ENCODE measurements at regions not wholly inside any gene's neighbourhood (a gene's known extent, or its start where the extent isn't known, plus 50 kb on each side); places are given as distances from the start of the nearest gene placed in this dataset.
"Not testable (repeated sequence)": the region's sequence is repeated elsewhere in the genome, so short reads cannot be mapped to it uniquely, and the experiment has no call there.

DNA sequence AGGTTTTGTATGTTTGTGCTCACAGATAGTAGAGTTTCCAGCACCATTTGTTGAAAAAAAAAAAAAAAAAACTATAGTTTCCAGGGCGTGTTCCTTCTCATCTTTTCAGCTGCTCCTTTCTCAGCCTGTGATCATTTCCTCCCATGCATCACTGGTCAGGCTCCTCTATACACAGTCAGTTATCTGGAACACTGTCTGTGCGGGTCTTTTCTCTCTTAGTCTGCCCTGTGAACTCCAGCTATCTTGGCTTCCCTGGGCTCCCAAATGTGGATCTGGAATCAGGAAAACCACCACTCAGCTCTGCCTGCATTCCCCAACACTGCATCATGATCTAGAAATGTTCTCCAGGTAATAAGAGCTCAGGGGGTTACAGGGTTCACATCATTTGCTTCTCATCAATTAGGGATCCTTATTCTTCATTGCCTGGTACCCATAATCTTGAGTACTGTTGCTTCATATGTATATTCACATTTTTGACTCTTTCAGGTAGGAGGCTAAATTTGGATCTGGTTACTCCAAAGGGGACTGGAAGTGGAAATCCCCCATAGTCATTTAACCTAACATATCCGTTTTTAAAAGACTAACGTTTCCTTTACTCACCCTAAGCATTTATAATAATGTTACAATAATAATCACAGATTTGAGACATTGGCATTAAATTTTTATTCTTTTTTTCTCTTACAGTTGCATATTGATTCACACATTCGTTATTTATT lies 221.8 kb upstream of the KLF3 start:
- DNase-seq = no peak

GRCh38 chr4:38449506-38450174 lies 214.4 kb upstream of the KLF3 start:
- DNase-seq = no peak

DNA sequence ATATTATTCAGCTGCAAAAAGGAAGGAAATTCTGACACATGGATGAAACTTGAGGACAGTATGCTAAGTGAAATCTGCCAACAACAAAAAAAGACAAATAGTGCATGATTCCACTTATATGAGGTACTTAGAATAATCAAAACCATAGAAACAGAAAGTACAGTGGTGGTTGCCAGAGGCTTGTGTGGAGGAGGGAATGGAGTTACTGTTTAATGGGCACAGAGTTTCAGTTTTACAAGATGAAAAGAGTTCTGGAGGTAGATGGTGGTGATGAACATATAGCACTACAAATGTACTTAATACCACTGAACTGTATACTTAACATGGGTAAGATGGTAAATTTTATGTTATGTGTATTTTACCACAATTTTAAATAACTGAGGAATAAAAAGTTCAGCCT lies 212.0 kb upstream of the KLF3 start:
- no peak for DNase-seq

GRCh38 chr4:38452542-38452941 lies 211.5 kb upstream of the KLF3 start:
- no peak for DNase-seq

DNA sequence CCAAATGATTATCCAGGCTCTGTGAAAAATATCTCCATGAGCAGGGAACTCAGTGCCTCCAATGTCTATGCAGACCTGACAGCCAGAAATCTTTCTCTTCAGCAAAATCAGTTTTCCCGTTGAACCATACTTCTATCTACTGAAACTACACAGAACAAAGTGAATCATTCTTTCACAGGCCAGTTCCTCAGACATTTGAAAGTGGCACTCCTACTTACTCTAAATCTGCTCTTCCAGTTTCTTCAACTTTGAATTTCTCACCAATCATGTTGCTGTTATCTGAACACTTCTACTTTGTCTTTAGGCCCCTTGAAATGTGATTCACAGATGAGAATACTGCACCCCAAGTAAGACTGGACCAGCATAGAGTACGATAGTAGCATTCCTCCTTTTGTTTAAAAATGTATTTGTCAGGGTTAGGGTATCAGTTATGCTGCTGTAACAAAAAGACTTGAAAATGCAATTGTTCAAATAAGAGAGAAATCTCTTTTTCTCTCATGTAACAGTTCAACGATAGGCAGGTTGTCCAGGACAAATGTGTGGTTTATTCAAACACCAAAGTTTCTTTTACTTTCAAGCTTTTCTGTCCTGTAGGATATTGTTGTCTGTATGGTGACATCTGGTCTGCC lies 210.6 kb upstream of the KLF3 start:
- DNase-seq = no peak

GRCh38 chr4:38454284-38454683 lies 209.7 kb upstream of the KLF3 start:
- no peak for DNase-seq

DNA sequence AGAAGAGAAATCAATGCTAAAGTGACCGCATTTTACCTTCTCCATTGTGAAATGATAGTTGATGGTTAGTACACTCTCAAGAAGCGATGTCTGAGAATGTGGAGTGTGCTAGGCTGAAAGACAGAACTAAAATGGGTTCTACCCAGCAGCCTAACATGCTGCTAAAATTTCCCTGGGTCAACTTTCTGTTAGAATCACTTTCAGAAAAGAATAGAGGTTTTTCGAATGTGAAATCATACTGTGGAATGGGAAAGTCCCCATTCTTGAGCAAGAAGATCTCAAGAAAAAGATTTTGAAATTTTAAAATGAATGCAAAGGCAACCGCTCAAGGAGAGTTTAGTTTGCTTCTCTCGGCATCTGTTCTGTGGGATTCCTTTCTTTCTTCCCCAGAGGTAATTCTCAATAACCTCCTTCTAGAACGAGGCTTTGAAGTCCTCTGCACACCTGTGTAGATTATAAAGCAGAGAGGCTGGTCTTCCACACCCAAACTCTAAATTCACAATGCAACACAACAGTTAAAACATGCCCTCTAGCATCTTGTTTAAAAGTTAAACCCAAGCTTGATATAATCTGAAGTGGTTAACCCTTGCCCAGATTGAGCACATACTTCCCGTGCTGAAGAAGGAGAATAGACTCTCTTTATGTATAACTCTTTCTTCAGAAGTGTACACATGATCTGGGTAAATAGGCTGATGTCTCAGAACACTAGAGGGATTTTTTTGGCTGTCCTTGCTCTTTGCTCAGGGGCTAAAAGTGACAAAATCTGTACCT lies 208.7 kb upstream of the KLF3 start:
- DNase-seq = no peak

DNA sequence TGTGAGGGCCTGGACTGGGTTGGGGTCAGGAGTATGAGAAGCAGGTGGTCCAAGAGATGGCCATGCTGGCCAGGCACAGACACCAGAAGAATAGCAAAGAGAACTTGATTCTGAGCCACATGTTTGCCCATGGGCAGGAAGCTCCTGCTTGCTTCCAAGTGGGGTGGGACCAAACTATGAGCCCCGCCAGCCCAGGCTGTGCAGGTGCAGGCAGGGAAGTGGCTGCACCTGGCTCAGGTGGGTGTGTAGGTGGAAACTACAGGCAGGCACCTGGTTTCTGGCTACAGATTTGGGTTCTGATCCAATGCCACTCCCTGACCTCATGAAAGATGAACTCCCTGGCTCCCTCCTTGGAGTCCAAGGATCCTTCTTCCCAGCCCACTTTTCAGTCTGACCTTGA lies 207.9 kb upstream of the KLF3 start:
- no peak for DNase-seq

GRCh38 chr4:38461342-38461741 lies 202.7 kb upstream of the KLF3 start:
- no peak for DNase-seq

- no peak for DNase-seq
Observed at GRCh38 chr4:38462367-38463055, 201.5 kb upstream of the KLF3 start.

DNA sequence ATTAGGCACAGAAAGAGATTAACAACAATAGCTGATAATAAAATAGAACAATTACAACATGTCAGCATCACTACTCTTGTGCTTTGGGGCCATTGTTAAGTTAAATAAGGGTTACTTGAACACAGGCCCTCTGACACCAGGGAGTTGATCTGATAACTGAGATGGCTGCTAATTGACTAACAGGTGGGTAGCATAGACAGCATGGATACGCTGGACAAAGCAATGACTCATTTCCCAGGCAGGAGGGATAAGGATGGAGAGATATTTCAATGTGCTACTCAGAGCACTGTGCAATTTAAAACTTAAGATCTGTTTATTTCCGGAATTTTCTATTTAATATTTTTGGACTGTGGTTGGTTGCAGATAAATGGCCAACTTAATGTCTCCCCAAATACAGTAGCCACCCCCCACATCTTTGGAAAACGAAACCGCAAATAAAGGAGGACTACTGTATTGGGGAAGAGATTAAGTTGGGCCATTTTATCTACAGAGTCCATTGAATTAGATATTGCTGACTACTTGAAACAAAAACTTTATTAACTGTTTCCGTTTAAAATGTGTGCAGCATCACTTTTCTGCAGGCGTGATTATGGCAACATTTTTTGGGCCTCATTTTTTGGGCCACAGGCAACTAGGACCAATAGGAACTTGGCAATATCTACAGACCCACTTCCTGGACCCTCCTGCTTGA lies 200.6 kb upstream of the KLF3 start:
- DNase-seq = no peak

DNA sequence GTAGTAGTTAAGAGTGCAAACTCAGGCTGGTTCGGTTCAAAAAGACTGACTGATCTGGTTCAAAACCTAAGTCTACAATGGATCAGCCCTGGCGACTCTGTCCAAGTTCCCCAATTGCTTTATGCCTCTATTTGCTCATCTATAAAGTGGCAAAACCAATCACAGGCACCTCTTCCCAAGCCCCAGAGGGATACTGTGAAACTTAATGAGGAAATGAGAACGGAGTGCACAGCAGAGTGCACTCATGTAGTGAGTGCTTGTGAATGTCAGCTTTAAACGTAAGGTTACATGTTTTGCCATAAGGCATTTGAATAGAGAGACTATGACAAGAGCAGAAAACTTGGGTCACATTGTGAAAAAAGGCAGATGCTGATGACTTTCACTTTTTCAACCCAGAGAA lies 199.7 kb upstream of the KLF3 start:
- no peak for DNase-seq

- no peak for DNase-seq
Observed at GRCh38 chr4:38466401-38466800, 197.6 kb upstream of the KLF3 start.

DNA sequence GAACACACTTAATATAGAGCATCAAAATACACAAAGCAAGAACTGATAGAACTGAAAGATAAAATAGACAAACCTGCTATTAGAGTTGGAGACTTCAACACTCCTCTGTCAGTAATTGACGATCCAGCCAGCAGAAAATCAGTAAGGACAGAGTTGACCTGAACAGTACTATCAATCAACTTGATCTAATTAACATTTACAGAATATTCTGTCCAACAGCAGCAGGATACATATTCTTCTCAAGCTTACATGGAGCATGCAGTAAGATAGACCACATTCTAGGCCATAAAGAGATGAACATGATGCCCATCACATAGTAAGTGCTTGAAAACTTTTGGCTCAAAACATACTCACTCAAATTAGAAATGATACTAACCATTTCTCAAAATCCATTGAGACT lies 196.7 kb upstream of the KLF3 start:
- DNase-seq = no peak

- DNase-seq = no peak
Observed at GRCh38 chr4:38468339-38468866, 195.6 kb upstream of the KLF3 start.

GRCh38 chr4:38469410-38469809 lies 194.6 kb upstream of the KLF3 start:
- no peak for DNase-seq

GRCh38 chr4:38470735-38471262 lies 193.2 kb upstream of the KLF3 start:
- no peak for DNase-seq

DNA sequence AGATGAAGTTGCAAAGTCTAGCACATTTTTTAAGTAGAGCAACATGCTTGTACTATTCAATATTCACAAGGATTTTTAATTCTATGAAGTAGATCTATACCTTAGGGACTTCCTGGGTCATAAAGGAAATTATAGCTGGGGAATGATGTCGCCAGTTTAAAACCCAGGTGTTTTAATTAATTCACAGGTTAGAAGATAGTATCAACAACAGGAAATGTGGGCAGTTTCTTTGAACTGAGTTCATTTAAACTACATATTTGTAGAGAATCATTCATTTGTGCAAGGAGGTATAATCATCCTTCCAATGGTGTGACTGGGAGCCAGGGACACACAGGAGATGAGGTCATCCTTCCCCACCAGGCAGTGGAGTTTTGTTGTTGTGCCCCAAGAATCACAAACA lies 181.3 kb upstream of the KLF3 start:
- no peak for DNase-seq

GRCh38 chr4:38483628-38484027 lies 180.4 kb upstream of the KLF3 start:
- DNase-seq = not testable (repeated sequence)

DNA sequence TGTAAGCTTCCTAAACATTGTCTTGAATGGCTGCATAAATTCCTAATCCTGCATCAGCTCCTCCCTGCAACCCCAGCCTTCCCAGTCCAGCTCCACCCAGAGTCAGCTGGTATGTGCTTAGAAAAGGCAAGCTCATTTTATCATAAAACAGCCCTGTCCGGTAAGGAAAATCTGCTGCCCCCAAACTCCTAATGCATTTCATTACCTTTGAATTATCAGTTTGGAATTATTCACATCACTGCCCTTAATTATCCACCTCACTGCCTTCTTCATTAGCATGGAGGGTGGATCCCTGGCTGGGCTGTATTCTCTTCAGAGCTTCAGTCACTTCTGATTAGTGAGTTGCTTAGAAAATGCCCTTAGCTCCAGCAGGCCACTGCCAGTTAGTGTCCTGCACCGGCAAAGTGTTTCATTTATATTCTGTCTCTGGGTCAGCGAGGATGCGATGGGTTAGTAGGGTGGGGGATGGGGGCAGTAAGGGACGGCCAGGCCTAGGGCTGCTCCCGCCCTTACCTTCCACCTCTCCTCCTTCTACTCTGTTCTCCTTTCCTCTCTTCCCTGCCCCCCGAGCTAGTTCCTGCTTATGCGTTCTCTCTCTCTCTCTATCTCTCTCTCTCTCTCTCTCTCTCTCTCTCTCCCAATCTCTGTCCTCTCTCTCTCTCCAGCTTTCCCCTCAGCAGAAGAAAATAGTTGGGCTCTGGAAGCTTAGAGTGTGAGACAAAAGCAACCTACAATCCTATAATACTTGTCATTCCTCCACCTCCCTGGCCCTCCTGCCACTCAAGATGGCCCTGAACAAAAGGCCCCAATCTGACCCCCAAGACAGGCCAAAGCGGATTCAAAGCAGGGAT lies 174.8 kb upstream of the KLF3 start:
- no peak for DNase-seq

Measured in KG1 (cell line).